HEK293T (cell line): ENCODE measurements at regions not wholly inside any gene's neighbourhood (a gene's known extent, or its start where the extent isn't known, plus 50 kb on each side); places are given as distances from the start of the nearest gene placed in this dataset.

Experiments used
- BHLHE40 ChIP-seq: fragments of 450-650 bp; IDR thresholded peaks from 2 replicates; pipeline ENCODE4 v1.6.1; 2016; ENCODE audit warnings: mild to moderate bottlenecking, moderate library complexity, borderline replicate concordance
- FOXK2 ChIP-seq: fragments of 450-650 bp; IDR thresholded peaks from 2 replicates; pipeline ENCODE4 v1.6.1; 2016; ENCODE audit warnings: mild to moderate bottlenecking
- FOXM1 ChIP-seq: fragments of 450-650 bp; IDR thresholded peaks from 2 replicates; pipeline ENCODE4 v1.6.1; 2017; ENCODE audit warnings: mild to moderate bottlenecking, borderline replicate concordance
- L3MBTL2 ChIP-seq: fragments of 450-650 bp; conservative IDR thresholded peaks from 2 replicates; pipeline ENCODE4 v1.6.1; 2016; ENCODE audit warnings: mild to moderate bottlenecking
- NFRKB ChIP-seq: fragments of 450-650 bp; IDR thresholded peaks from 2 replicates; pipeline ENCODE4 v1.6.1; 2016; ENCODE audit warnings: mild to moderate bottlenecking, moderate library complexity
- SP1 ChIP-seq: fragments of 450-650 bp; IDR thresholded peaks from 2 replicates; pipeline ENCODE4 v1.6.1; 2017
- SUZ12 ChIP-seq: fragments of 450-650 bp; IDR thresholded peaks from 2 replicates; pipeline ENCODE4 v1.6.1; 2016; ENCODE audit warnings: mild to moderate bottlenecking
- TARDBP ChIP-seq: fragments of 450-650 bp; IDR thresholded peaks from 2 replicates; pipeline ENCODE4 v1.6.1; 2016
- ZNF384 ChIP-seq: fragments of 450-650 bp; IDR thresholded peaks from 2 replicates; pipeline ENCODE4 v1.6.1; 2016

DNA sequence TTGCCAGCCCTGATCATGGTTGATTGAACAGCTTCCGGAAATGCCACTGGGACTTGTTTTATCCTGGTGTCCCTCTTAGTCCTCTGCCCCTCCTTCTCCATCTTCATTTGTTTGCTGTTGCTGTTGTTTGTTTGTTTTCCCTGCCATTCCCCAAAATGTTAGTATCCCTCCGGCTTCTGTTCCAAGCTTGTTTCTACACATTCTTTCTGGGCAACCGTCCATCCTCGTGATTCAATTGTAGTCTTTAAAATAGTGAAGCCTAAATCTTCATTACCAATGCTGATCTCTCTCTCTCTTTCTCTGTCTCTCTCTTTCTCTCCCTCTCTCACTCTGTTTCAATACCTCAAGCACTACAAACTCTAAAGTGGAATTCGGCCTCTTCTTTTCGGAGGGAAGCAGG, 649.3 kb upstream of the ARGLU1 start:
- TF ChIP-seq ZNF384 (no peak), SP1 (no peak), FOXK2 (no peak), L3MBTL2 (no peak), FOXM1 (no peak), BHLHE40 (no peak), SUZ12 (no peak), TARDBP (no peak), NFRKB (no peak)
